ENCODE measurements at regions not wholly inside any gene's neighbourhood (a gene's known extent, or its start where the extent isn't known, plus 50 kb on each side); places are given as distances from the start of the nearest gene placed in this dataset.

GRCh38 chr20:7608250-7608649 lies 332.0 kb downstream of the HAO1 start:
- TF ChIP-seq TCF4 (CRISPR knock-in tag; IDR thresholded peaks at IDR 0.05; ENCODE audit: borderline replicate concordance) (no peak), OSR1 (CRISPR knock-in tag; IDR thresholded peaks at IDR 0.05) (no peak), ARNTL (CRISPR knock-in tag; IDR thresholded peaks at IDR 0.05; ENCODE audit: borderline replicate concordance, low read depth) (no peak)

Measured in SK-N-SH treated with all-trans-retinoic acid at 6 μM for 48 hours (cell line).